NCI-H2081 (cell line): ENCODE measurements at regions not wholly inside any gene's neighbourhood (a gene's known extent, or its start where the extent isn't known, plus 50 kb on each side); places are given as distances from the start of the nearest gene placed in this dataset.
"Not testable (repeated sequence)": the region's sequence is repeated elsewhere in the genome, so short reads cannot be mapped to it uniquely, and the experiment has no call there.

Experiments used
- DNase-seq, 2 experiments: peaks; one replicate each; lab custom pipeline; 2025; lab: John Stamatoyannopoulos, UW

- no peak for DNase-seq
Observed at GRCh38 chr3:177842743-177843734, 645.8 kb upstream of the TBL1XR1 start.

DNA sequence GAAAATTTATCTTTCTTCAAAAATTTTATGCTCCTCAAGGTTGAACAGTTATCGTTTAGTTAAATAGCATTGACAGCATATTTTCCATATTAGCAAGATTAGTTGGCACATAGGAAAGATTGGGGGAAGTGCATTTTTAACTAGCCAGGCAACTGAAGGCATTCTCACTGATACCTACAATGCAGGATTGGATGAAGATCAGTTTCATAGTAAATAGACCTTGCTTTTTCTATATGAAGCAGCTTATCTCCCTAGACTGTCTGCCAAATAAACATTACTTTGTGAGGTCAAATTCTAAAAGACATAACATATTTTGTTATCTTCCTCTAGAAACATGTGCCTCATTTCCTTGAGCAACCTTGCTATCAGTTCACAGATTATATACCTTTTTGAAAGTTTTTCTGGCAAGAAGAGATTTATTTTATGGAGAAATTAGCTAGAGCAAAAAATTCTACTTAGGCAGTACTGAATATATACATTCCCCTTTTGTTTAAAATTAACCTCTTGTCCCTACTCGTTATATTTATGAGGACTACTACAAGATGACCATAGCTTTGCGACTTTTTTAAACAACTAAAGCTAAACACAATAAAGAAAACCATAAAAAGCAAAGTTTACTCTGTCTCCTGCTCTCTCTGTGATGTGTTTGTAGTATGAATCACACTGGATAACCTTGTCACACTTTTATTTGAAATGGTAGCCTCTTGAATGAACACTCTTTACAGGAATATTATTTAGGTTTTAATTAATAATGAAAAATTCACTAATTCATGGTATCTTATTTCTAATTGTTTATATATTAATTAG is 654.9 kb upstream of the TBL1XR1 start:
- no peak for DNase-seq

- no peak for DNase-seq
Observed at GRCh38 chr3:177855021-177855420, 657.7 kb upstream of the TBL1XR1 start.

DNA sequence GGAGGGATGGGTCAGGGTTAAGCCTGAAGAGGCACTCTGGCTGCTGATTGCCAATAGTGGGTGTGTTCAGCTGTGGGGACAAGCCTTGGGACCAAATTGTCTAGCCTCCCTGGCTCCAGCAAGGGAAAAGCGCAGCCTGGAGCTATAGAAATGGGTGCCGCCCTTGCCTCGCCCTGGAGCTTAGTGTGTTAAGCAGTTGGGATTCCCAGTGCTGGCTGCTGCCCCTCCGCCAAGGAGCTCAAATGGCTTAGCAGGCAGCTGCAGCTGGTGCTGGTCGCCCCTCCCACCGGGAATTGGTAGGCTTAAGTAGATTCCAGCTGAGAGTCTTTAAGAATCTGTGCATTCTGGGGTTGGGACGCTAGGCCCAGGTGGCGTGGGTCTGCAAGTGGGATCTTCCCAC is 662.9 kb upstream of the TBL1XR1 start:
- no peak for DNase-seq

- DNase-seq: no peak
Observed at GRCh38 chr3:177862962-177863491, 665.7 kb upstream of the TBL1XR1 start.

GRCh38 chr3:177871267-177871666 is 665.0 kb upstream of the KCNMB2 start:
- not testable (repeated sequence) for DNase-seq

- no peak for DNase-seq
Observed at GRCh38 chr3:177878192-177878591, 658.0 kb upstream of the KCNMB2 start.

- DNase-seq: no peak
Observed at GRCh38 chr3:177878957-177879356, 657.3 kb upstream of the KCNMB2 start.

GRCh38 chr3:177881351-177881750 is 654.9 kb upstream of the KCNMB2 start:
- no peak for DNase-seq

GRCh38 chr3:177882124-177882648 is 654.0 kb upstream of the KCNMB2 start:
- DNase-seq: no peak

- no peak for DNase-seq
Observed at GRCh38 chr3:177883091-177883490, 653.1 kb upstream of the KCNMB2 start.

DNA sequence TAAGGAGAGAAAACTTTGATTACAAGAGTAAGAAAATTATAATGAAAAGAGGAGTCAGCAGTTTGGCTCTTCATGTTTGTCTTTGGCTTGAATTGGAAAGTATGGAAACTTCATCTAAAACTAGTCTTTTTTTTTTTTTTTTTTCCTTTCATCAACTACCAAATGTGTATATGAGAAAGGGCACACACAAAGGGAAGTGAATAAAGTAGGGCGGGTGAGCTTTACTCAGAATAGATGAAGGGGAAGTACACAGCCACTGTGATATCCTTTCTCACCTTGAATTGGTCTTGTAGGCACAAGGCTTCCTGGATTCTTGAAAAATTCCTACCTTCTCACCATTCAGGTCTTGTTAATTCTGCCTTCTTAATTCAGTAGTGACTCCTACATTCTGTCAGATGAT is 652.3 kb upstream of the KCNMB2 start:
- no peak for DNase-seq

DNA sequence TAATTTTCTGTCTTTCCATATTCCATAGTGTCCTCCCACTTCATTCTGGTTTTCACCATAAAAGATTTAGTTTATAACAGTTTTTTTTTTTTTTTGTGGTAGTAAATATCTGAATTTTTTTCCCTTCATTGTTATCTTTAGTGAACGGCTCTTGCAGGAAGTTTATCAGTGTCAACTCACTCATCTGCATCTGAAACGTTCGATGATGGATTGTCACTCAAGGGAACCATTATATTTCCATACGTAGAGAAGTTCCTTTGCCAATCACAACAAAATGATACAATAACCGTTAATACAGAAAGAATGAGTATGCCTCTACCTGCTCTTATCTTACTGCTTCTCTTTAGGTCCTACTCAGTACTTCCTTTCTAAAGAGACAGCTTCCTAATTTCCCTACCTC is 651.2 kb upstream of the KCNMB2 start:
- DNase-seq: no peak

GRCh38 chr3:177886501-177886900 is 649.7 kb upstream of the KCNMB2 start:
- DNase-seq: no peak

- no peak for DNase-seq
Observed at GRCh38 chr3:177887475-177887874, 648.8 kb upstream of the KCNMB2 start.

DNA sequence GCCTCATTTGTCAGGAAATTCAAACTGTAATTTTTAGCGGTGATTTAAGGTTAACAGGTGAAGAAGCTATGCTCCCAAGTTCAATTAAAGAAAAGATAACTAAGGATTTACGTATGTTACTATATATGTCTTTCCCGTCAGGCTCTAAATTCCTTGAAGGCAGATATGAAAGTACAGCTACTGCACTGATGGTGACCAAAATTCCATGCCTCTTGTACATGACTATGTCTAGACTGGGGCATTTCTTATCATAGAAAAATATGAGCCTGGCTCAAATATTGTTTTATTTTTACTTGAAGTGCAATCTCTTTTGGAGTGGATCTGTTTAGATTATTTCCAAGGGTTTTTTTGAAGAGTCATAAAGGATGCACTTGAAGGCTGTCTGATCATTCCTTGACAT is 647.1 kb upstream of the KCNMB2 start:
- no peak for DNase-seq

DNA sequence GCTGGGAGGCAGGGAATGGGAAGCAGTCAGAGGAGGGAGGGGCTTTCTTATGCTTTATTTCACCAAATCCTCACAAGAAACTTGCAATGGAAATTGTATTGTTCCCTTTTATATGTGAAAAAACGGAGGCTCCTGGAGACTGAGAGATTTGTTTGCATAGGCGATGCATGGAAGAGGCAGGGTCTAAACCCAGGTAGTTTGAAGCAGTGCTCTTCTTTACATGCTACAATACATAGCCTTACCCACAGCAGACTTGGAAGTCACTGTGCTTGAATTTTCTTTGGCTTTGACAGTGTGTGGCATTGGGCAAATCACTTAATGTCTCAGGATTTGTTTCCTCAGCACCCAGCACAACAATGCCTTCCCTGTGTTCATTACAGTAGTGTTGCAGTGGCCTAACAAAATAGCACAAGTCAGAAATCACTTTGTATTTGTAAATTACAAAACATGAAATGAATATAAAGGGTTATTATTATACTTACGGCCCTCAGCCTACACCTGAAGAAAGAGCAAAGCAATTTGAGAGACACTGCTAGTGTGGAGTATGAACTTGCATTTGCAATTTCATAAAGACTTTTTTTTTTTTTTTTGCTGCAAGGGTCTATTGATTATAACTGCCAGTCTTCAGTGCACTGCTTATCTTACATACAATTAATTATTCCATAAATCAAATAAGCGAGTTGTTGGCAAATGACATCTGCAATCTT is 646.4 kb upstream of the KCNMB2 start:
- no peak for DNase-seq

GRCh38 chr3:177890359-177890683 is 645.9 kb upstream of the KCNMB2 start:
- no peak for DNase-seq

- not testable (repeated sequence) for DNase-seq
Observed at GRCh38 chr3:177891569-177891968, 644.7 kb upstream of the KCNMB2 start.

- DNase-seq: no peak
Observed at GRCh38 chr3:177893331-177893730, 642.9 kb upstream of the KCNMB2 start.

- DNase-seq: no peak
Observed at GRCh38 chr3:177894081-177894728, 642.0 kb upstream of the KCNMB2 start.
